NCI-H510A (cell line): ENCODE measurements at regions not wholly inside any gene's neighbourhood (a gene's known extent, or its start where the extent isn't known, plus 50 kb on each side); places are given as distances from the start of the nearest gene placed in this dataset.

Experiments used
- DNase-seq: peaks from one replicate; lab custom pipeline; 2025; lab: John Stamatoyannopoulos, UW

GRCh38 chr10:89887830-89888229 lies 186.4 kb downstream of the KIF20B start:
- DNase-seq = no peak

GRCh38 chr10:89888321-89889070 lies 187.1 kb downstream of the KIF20B start:
- no peak for DNase-seq

- DNase-seq = no peak
Measured at GRCh38 chr10:89889606-89890005, 188.2 kb downstream of the KIF20B start.

- no peak for DNase-seq
Measured at GRCh38 chr10:89891006-89891535, 189.7 kb downstream of the KIF20B start.

- no peak for DNase-seq
Measured at GRCh38 chr10:89894051-89894450, 192.7 kb downstream of the KIF20B start.

GRCh38 chr10:89900554-89900953 lies 199.2 kb downstream of the KIF20B start:
- no peak for DNase-seq

- no peak for DNase-seq
Measured at GRCh38 chr10:89901895-89902294, 200.5 kb downstream of the KIF20B start.

- DNase-seq = no peak
Measured at GRCh38 chr10:89904755-89905154, 203.4 kb downstream of the KIF20B start.

- no peak for DNase-seq
Measured at GRCh38 chr10:89909752-89910151, 208.4 kb downstream of the KIF20B start.

GRCh38 chr10:89915021-89915420 lies 213.6 kb downstream of the KIF20B start:
- no peak for DNase-seq

- no peak for DNase-seq
Measured at GRCh38 chr10:89915968-89916367, 214.6 kb downstream of the KIF20B start.

- DNase-seq = no peak
Measured at GRCh38 chr10:89916468-89917215, 215.3 kb downstream of the KIF20B start.

GRCh38 chr10:89921403-89921802 lies 220.0 kb downstream of the KIF20B start:
- no peak for DNase-seq

- no peak for DNase-seq
Measured at GRCh38 chr10:89923661-89924060, 222.3 kb downstream of the KIF20B start.

GRCh38 chr10:89924261-89924660 lies 222.9 kb downstream of the KIF20B start:
- no peak for DNase-seq

GRCh38 chr10:89926736-89927135 lies 225.3 kb downstream of the KIF20B start:
- DNase-seq = no peak

- DNase-seq = no peak
Measured at GRCh38 chr10:89929282-89930026, 228.1 kb downstream of the KIF20B start.

- no peak for DNase-seq
Measured at GRCh38 chr10:89937494-89937893, 236.1 kb downstream of the KIF20B start.

- DNase-seq = no peak
Measured at GRCh38 chr10:89940076-89940475, 238.7 kb downstream of the KIF20B start.

- DNase-seq = no peak
Measured at GRCh38 chr10:89942217-89942616, 240.8 kb downstream of the KIF20B start.

GRCh38 chr10:89944138-89944537 lies 242.7 kb downstream of the KIF20B start:
- no peak for DNase-seq

- DNase-seq = no peak
Measured at GRCh38 chr10:89946106-89946505, 244.7 kb downstream of the KIF20B start.

- DNase-seq = no peak
Measured at GRCh38 chr10:89949496-89949895, 248.1 kb downstream of the KIF20B start.
